ENCODE measurements at regions not wholly inside any gene's neighbourhood (a gene's known extent, or its start where the extent isn't known, plus 50 kb on each side); places are given as distances from the start of the nearest gene placed in this dataset.
"Not testable (repeated sequence)": the region's sequence is repeated elsewhere in the genome, so short reads cannot be mapped to it uniquely, and the experiment has no call there.

GRCh38 chr16:73414638-73415037 lies 366.7 kb upstream of the ZFHX3 start:
- FAIRE-seq (no peak), DNase-seq (ENCODE audit: insufficient read length) (no peak)
- TF ChIP-seq TAF1 (IDR thresholded peaks at IDR 0.05; ENCODE audit: borderline replicate concordance, low read depth, low read length): no peak
- TF ChIP-seq POLR2AphosphoS5 (IDR thresholded peaks at IDR 0.05; ENCODE audit: low read depth, low read length): no peak
- TF ChIP-seq POLR2A (IDR thresholded peaks at IDR 0.05; ENCODE audit: low read depth, low read length): no peak

- no peak for TF ChIP-seq POLR2A (IDR thresholded peaks at IDR 0.05; ENCODE audit: low read depth, low read length)
- TF ChIP-seq POLR2AphosphoS5 (IDR thresholded peaks at IDR 0.05; ENCODE audit: low read depth, low read length): no peak
- no peak for TF ChIP-seq TAF1 (IDR thresholded peaks at IDR 0.05; ENCODE audit: borderline replicate concordance, low read depth, low read length)
- FAIRE-seq (no peak), DNase-seq (ENCODE audit: insufficient read length) (no peak)
Measured at GRCh38 chr16:73413830-73414190, 365.9 kb upstream of the ZFHX3 start.

- no peak for DNase-seq (ENCODE audit: insufficient read length)
- TF ChIP-seq POLR2AphosphoS5 (IDR thresholded peaks at IDR 0.05; ENCODE audit: low read depth, low read length) (no peak), POLR2A (IDR thresholded peaks at IDR 0.05; ENCODE audit: low read depth, low read length) (no peak), TAF1 (IDR thresholded peaks at IDR 0.05; ENCODE audit: borderline replicate concordance, low read depth, low read length) (no peak)
- no peak for FAIRE-seq
Measured at GRCh38 chr16:73413091-73413829, 365.3 kb upstream of the ZFHX3 start.

GRCh38 chr16:73412416-73412815 lies 364.5 kb upstream of the ZFHX3 start:
- DNase-seq (ENCODE audit: insufficient read length) (no peak), FAIRE-seq (no peak)
- TF ChIP-seq POLR2AphosphoS5 (IDR thresholded peaks at IDR 0.05; ENCODE audit: low read depth, low read length) (no peak), POLR2A (IDR thresholded peaks at IDR 0.05; ENCODE audit: low read depth, low read length) (no peak), TAF1 (IDR thresholded peaks at IDR 0.05; ENCODE audit: borderline replicate concordance, low read depth, low read length) (no peak)

DNA sequence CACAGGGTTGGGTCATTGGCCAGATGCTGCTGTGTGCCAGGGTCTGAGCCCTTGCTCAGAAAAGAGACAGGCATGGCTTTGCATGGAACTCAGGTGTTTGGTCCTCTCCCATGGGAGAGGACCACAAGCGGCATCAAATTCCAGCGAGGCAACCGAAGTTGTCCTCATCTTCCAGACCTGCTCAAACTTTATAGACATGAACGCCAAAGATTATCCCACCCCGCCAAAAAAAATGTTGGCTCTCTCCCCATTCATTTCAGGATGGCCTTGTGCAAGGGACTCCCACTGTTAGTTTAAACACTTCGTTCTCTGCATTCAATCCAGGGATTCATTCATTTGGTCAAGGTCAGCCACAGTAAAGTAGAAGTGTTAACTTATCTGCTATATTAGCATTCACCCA lies 360.8 kb upstream of the ZFHX3 start:
- FAIRE-seq: no peak
- TF ChIP-seq TAF1 (IDR thresholded peaks at IDR 0.05; ENCODE audit: borderline replicate concordance, low read depth, low read length): no peak

GRCh38 chr16:73408311-73408710 lies 360.4 kb upstream of the ZFHX3 start:
- DNase-seq (ENCODE audit: insufficient read length) (no peak), FAIRE-seq (no peak)
- TF ChIP-seq POLR2A (IDR thresholded peaks at IDR 0.05; ENCODE audit: low read depth, low read length): no peak
- no peak for TF ChIP-seq TAF1 (IDR thresholded peaks at IDR 0.05; ENCODE audit: borderline replicate concordance, low read depth, low read length)
- TF ChIP-seq POLR2AphosphoS5 (IDR thresholded peaks at IDR 0.05; ENCODE audit: low read depth, low read length): no peak

More for the DNA sequence above, 360.8 kb upstream of the ZFHX3 start:
- no peak for DNase-seq (ENCODE audit: insufficient read length)

DNA sequence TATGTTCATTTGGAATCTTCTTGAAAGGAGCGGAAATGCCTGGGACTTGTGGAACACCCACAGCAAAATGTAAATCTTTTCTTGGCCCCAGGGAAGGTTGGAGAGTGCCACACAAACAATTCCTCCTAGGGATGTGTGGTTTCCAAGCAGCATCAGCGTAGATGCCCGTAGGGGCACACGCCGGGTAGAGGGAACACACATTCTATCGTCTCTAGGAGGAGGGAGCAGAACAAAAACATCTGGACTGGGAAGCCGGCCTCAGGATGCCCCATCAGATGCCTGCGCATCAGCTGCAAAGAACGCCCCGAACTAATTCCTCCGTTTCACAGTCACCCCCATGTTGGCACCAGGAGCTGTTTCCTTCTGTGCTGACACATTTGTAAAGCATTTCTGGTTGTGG lies 357.9 kb upstream of the ZFHX3 start:
- FAIRE-seq (no peak), DNase-seq (ENCODE audit: insufficient read length) (no peak)
- TF ChIP-seq POLR2A (IDR thresholded peaks at IDR 0.05; ENCODE audit: low read depth, low read length): no peak
- no peak for TF ChIP-seq TAF1 (IDR thresholded peaks at IDR 0.05; ENCODE audit: borderline replicate concordance, low read depth, low read length)
- no peak for TF ChIP-seq POLR2AphosphoS5 (IDR thresholded peaks at IDR 0.05; ENCODE audit: low read depth, low read length)

DNA sequence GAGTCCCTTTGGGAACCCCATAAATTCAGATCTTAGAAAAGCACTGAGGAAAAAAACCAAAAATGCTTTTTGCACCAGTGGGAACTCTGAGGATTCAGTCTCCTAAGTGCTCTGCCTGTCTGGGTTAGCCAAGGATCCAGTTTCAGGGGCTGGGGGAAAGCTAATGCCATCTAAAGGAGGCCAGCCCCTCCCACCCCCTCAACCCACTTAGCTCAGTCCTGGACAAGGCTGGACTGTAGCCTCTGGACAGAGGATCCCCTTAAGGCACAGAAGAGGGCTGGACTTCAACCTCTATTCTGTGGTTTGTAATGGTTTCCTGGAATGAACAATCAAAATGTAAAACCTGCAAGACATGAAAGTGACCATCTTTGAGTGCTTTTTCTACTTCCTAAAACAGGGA lies 356.1 kb upstream of the ZFHX3 start:
- no peak for FAIRE-seq
- no peak for DNase-seq (ENCODE audit: insufficient read length)
- TF ChIP-seq POLR2AphosphoS5 (IDR thresholded peaks at IDR 0.05; ENCODE audit: low read depth, low read length) (no peak), POLR2A (IDR thresholded peaks at IDR 0.05; ENCODE audit: low read depth, low read length) (no peak), TAF1 (IDR thresholded peaks at IDR 0.05; ENCODE audit: borderline replicate concordance, low read depth, low read length) (no peak)

DNA sequence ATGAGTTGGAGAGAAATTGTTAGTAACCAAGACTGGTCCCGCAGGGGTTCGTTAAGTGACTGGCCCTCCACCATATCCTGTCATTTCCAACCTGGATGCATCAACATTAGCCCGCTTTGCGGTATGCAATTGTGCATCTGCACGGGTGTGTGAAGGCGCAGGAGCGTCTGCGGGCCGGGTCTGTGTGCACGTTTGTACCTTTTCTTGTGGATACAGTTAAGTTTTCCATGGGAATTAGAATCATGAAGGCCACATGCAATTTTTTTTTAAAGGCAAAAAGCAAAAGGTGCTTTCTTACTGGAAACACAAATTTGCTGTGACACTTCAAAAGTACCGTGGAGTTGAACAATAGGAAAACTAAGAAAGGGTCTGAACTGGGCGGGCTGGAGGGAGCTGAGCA lies 355.4 kb upstream of the ZFHX3 start:
- no peak for DNase-seq (ENCODE audit: insufficient read length)
- no peak for FAIRE-seq
- TF ChIP-seq POLR2AphosphoS5 (IDR thresholded peaks at IDR 0.05; ENCODE audit: low read depth, low read length) (no peak), TAF1 (IDR thresholded peaks at IDR 0.05; ENCODE audit: borderline replicate concordance, low read depth, low read length) (no peak), POLR2A (IDR thresholded peaks at IDR 0.05; ENCODE audit: low read depth, low read length) (no peak)

- no peak for DNase-seq (ENCODE audit: insufficient read length)
- no peak for FAIRE-seq
- TF ChIP-seq POLR2A (IDR thresholded peaks at IDR 0.05; ENCODE audit: low read depth, low read length) (no peak), TAF1 (IDR thresholded peaks at IDR 0.05; ENCODE audit: borderline replicate concordance, low read depth, low read length) (no peak), POLR2AphosphoS5 (IDR thresholded peaks at IDR 0.05; ENCODE audit: low read depth, low read length) (no peak)
Measured at GRCh38 chr16:73400951-73401350, 353.0 kb upstream of the ZFHX3 start.

DNA sequence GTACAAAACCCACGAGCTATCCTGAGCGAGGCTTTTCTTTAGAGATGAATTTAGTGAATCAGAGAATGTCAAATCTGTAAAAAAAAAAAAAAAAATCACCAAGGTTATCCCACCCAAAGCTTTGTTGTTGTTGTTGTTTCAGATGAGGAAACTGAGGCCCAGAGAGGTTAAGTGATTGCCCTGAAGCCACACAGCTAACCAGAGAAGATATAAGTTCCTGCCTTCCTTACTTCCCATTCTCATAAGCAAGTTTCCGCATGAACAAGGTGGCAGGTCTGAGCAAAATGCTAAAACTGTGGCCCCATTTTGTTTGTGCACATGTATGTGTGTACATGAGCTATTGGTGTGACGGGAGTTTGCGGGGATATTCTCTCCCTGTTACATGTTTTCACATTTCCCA lies 352.1 kb upstream of the ZFHX3 start:
- TF ChIP-seq POLR2A (IDR thresholded peaks at IDR 0.05; ENCODE audit: low read depth, low read length) (no peak), POLR2AphosphoS5 (IDR thresholded peaks at IDR 0.05; ENCODE audit: low read depth, low read length) (no peak), TAF1 (IDR thresholded peaks at IDR 0.05; ENCODE audit: borderline replicate concordance, low read depth, low read length) (no peak)
- no peak for DNase-seq (ENCODE audit: insufficient read length)
- no peak for FAIRE-seq

GRCh38 chr16:73399486-73399885 lies 351.6 kb upstream of the ZFHX3 start:
- DNase-seq (ENCODE audit: insufficient read length) (no peak), FAIRE-seq (no peak)
- TF ChIP-seq TAF1 (IDR thresholded peaks at IDR 0.05; ENCODE audit: borderline replicate concordance, low read depth, low read length): no peak
- no peak for TF ChIP-seq POLR2A (IDR thresholded peaks at IDR 0.05; ENCODE audit: low read depth, low read length)
- no peak for TF ChIP-seq POLR2AphosphoS5 (IDR thresholded peaks at IDR 0.05; ENCODE audit: low read depth, low read length)

GRCh38 chr16:73398604-73399003 lies 350.7 kb upstream of the ZFHX3 start:
- DNase-seq (ENCODE audit: insufficient read length); FAIRE-seq: not testable (repeated sequence)
